GM12878 (cell line): ENCODE measurements at regions not wholly inside any gene's neighbourhood (a gene's known extent, or its start where the extent isn't known, plus 50 kb on each side); places are given as distances from the start of the nearest gene placed in this dataset.

ENCODE experiments used
- ATAC-seq: fragments of 200-7000 bp; cut with Tn5 transposase; 3 replicates; pipeline ENCODE4 v1.9.1; 2020; ENCODE audit warnings: mild to moderate bottlenecking, moderate library complexity
- BruUV-seq: library from RNA; stranded (reverse); fragments of 400-500 nt; replicated peaks from 2 replicates; lab custom pipeline; 2021; lab: Mats Ljungman, UMichigan
- CTCF ChIA-PET: fragments of 300-600 bp; sonication (Branson Sonifier 250); formaldehyde crosslinking; extraction: SDS; loops from one replicate; lab custom pipeline; 2021; ENCODE audit warnings: inconsistent platforms; lab: Yijun Ruan, JAX
- POLR2A ChIA-PET: fragments of 350-600 bp; formaldehyde crosslinking; extraction: SDS; loops from one replicate; lab custom pipeline; 2021; ENCODE audit warnings: inconsistent platforms; lab: Charles Lee
- RAD21 ChIA-PET: fragments of 300-600 bp; sonication (Branson Sonifier 250); formaldehyde crosslinking; loops from one replicate; lab custom pipeline; 2023; ENCODE audit warnings: antibody characterized with exemption; ENCODE audit not compliant: unreplicated experiment; lab: Charles Lee
- SMC1A ChIA-PET: fragments of 300-600 bp; sonication (Branson Sonifier 250); formaldehyde crosslinking; loops from one replicate; lab custom pipeline; 2023; ENCODE audit not compliant: unreplicated experiment, uncharacterized antibody; lab: Charles Lee
- DNase-seq: peaks from one replicate; pipeline ENCODE4 v3.0.0-alpha.2; 2011; ENCODE audit warnings: low read depth, low spot score
- FAIRE-seq: peaks from 3 replicates; lab custom pipeline; 2011; peaks lifted over from hg19 to GRCh38; lab: Jason Lieb, UNC
- H2AFZ ChIP-seq: 2 replicates; pipeline ENCODE4 v1.6.0; 2011; ENCODE audit warnings: low read depth, low read length, control low read depth; ENCODE audit not compliant: control insufficient read depth
- H3K27ac ChIP-seq: 2 replicates; pipeline ENCODE4 v1.5.1; 2011; ENCODE audit warnings: control low read depth; ENCODE audit not compliant: control insufficient read depth, insufficient read depth
- H3K27me3 ChIP-seq, 2 experiments: replicated peaks in 1 of 2; 2 replicates each; pipeline versions ENCODE4 v1.6.0 to v1.6.1; 2011; ENCODE audit warnings: low read length in 1 of 2; ENCODE audit not compliant: control insufficient read depth in 2 of 2, insufficient read depth in 2 of 2
- H3K36me3 ChIP-seq, 2 experiments: 2 replicates each; pipeline ENCODE4 v1.5.1; 2011; ENCODE audit warnings: low read length in 1 of 2; ENCODE audit not compliant: control insufficient read depth in 2 of 2, insufficient read depth in 2 of 2
- H3K4me1 ChIP-seq: 2 replicates; pipeline ENCODE4 v1.6.1; 2011; ENCODE audit warnings: mild to moderate bottlenecking, low read length, moderate library complexity, mixed read lengths; ENCODE audit not compliant: control insufficient read depth, insufficient read depth
- H3K4me2 ChIP-seq: 2 replicates; pipeline ENCODE4 v1.6.0; 2011; ENCODE audit warnings: control low read depth; ENCODE audit not compliant: control insufficient read depth, insufficient read depth
- H3K4me3 ChIP-seq: fragments of 200-600 bp; sonication (generic); 2 replicates; pipeline ENCODE4 v1.5.1; 2016
- H3K79me2 ChIP-seq: 2 replicates; pipeline ENCODE4 v1.6.0; 2011; ENCODE audit warnings: low read length; ENCODE audit not compliant: control insufficient read depth, insufficient read depth
- H3K9ac ChIP-seq: 2 replicates; pipeline ENCODE4 v1.8.0; 2011; ENCODE audit warnings: low read length, control low read depth, mixed read lengths; ENCODE audit not compliant: control insufficient read depth, insufficient read depth
- H3K9me3 ChIP-seq: replicated peaks from 3 replicates; pipeline ENCODE4 v1.5.1; 2011; ENCODE audit warnings: mild to moderate bottlenecking, low read length; ENCODE audit not compliant: control insufficient read depth, insufficient read depth
- H4K20me1 ChIP-seq: 2 replicates; pipeline ENCODE4 v1.6.0; 2011; ENCODE audit not compliant: control insufficient read depth, insufficient read depth
- ATF2 ChIP-seq: IDR thresholded peaks from 2 replicates; pipeline ENCODE4 v1.6.1; 2012; ENCODE audit warnings: low read length, inconsistent platforms
- BHLHE40 ChIP-seq, 2 experiments: fragments of 450-650 bp in 1 of 2; IDR thresholded peaks; 2 replicates each; pipeline ENCODE4 v1.6.1; 2011 to 2017; ENCODE audit warnings: low read depth in 2 of 2, borderline replicate concordance in 1 of 2, improper control_type of control experiment in 1 of 2, low read length in 1 of 2, mild to moderate bottlenecking in 1 of 2
- CEBPB ChIP-seq, 2 experiments: fragments of 150-350 bp in 1 of 2; IDR thresholded peaks; 2 replicates each; pipeline ENCODE4 v1.6.1; 2012 to 2014; ENCODE audit warnings: low read depth in 2 of 2, low read length in 2 of 2, borderline replicate concordance in 1 of 2, inconsistent platforms in 1 of 2
- E4F1 ChIP-seq: fragments of 450-650 bp; IDR thresholded peaks from 2 replicates; pipeline ENCODE4 v1.6.1; 2018; ENCODE audit warnings: borderline replicate concordance, mild to moderate bottlenecking; ENCODE audit not compliant: partially characterized antibody
- MLLT1 ChIP-seq: fragments of 450-650 bp; IDR thresholded peaks from 2 replicates; pipeline ENCODE4 v1.6.1; 2016; ENCODE audit warnings: mild to moderate bottlenecking
- NKRF ChIP-seq: fragments of 450-650 bp; conservative IDR thresholded peaks from 2 replicates; pipeline ENCODE4 v1.6.1; 2017; ENCODE audit warnings: mild to moderate bottlenecking, moderate library complexity
- POU2F2 ChIP-seq: IDR thresholded peaks from 3 replicates; pipeline ENCODE4 v1.6.1; 2011; ENCODE audit warnings: low read depth, mild to moderate bottlenecking, low read length, borderline replicate concordance
- SMAD5 ChIP-seq: IDR thresholded peaks from 2 replicates; pipeline ENCODE4 v1.6.1; 2016; ENCODE audit warnings: antibody characterized with exemption, low read depth
- TAF1 ChIP-seq: IDR thresholded peaks from 2 replicates; pipeline ENCODE4 v1.6.1; 2011; ENCODE audit warnings: mild to moderate bottlenecking, low read depth, low read length, borderline replicate concordance
- ZBED1 ChIP-seq: IDR thresholded peaks from 2 replicates; pipeline ENCODE4 v1.6.1; 2016; ENCODE audit warnings: borderline replicate concordance
- ZNF207 ChIP-seq: fragments of 450-650 bp; IDR thresholded peaks from 2 replicates; pipeline ENCODE4 v1.6.1; 2014; ENCODE audit warnings: antibody characterized with exemption, mild to moderate bottlenecking, borderline replicate concordance
- ZNF687 ChIP-seq: fragments of 450-650 bp; IDR thresholded peaks from 2 replicates; pipeline ENCODE4 v1.6.1; 2017; ENCODE audit warnings: mild to moderate bottlenecking, moderate library complexity
- WGBS: methylation state at CpG from one replicate; pipeline ENCODE4 v1.1.6; 2016; ENCODE audit warnings: low lambda C conversion rate; ENCODE audit not compliant: insufficient replicate concordance, insufficient coverage; ENCODE audit errors: missing lambda C conversion rate; 5-methylcytosine and 5-hydroxymethylcytosine counted together
- in situ Hi-C: fragments of 300-500 bp; cut with MboI; formaldehyde crosslinking; loops from 9 replicates; pipeline ENCODE4 v1.14.3; 2018; ENCODE audit warnings: mixed read lengths
- intact Hi-C: fragments of 100-400 bp; cut with micrococcal nuclease; formaldehyde crosslinking; loops from one replicate; pipeline ENCODE4 v1.14.2; 2022; ENCODE audit not compliant: unreplicated experiment

GRCh38 chr17:71304498-71305158 is 816.2 kb upstream of the SOX9 start:
- intact Hi-C loops: no loop called here
- Histone ChIP-seq H3K27ac (no peak overlapping the region), H3K79me2 (no peaks in the 10 kb centered on the region), H3K36me3 (no peaks in the 10 kb centered on the region), H3K9ac (no peak overlapping the region), H3K4me2 (no peak overlapping the region), H2AFZ (no peak overlapping the region), H4K20me1 (no peaks in the 10 kb centered on the region), H3K27me3 (no peaks in the 10 kb centered on the region), H3K4me1 (no peaks in the 10 kb centered on the region), H3K9me3 (no peaks in the 10 kb centered on the region; the same call in 2 of the 3 replicates), H3K4me3 (no peak overlapping the region)
- DNase-seq: no peak
- ChIA-PET CTCF (no interaction called here), SMC1A (no interaction called here), RAD21 (no interaction called here), POLR2A (no interaction called here)
- BruUV-seq: no TSS peak
- no peak for FAIRE-seq
- 45% methylated on average over 5 of the region's 5 CpGs for WGBS
- in situ Hi-C loops: no loop called here
- no peak for ATAC-seq
- no peak for TF ChIP-seq POU2F2
- TF ChIP-seq ATF2: no peak
- TF ChIP-seq SMAD5: no peak
- no peak for TF ChIP-seq BHLHE40 (IDR thresholded peaks at IDR 0.05; ENCODE audit: borderline replicate concordance in 1 of 2, low read depth in 2 of 2, low read length in 1 of 2)
- no peak for TF ChIP-seq TAF1
- no peak for TF ChIP-seq ZNF207
- TF ChIP-seq MLLT1: no peak
- TF ChIP-seq E4F1: no peak
- no peak for TF ChIP-seq ZNF687
- no peak for TF ChIP-seq NKRF
- TF ChIP-seq CEBPB (IDR thresholded peaks at IDR 0.05; ENCODE audit: borderline replicate concordance in 1 of 2, low read depth in 2 of 2, low read length in 2 of 2): no peak
- TF ChIP-seq ZBED1: no peak
